GM12801 (cell line): ENCODE measurements at regions not wholly inside any gene's neighbourhood (a gene's known extent, or its start where the extent isn't known, plus 50 kb on each side); places are given as distances from the start of the nearest gene placed in this dataset.

Source experiments
- CTCF ChIP-seq: IDR thresholded peaks from one replicate; pipeline ENCODE4 v1.5.1; 2011; ENCODE audit warnings: control low read depth; ENCODE audit not compliant: insufficient read length; ENCODE audit errors: extremely low read depth

GRCh38 chr3:20380295-20380694 lies 194.3 kb upstream of the SGO1 start:
- TF ChIP-seq CTCF, result no peak

GRCh38 chr3:20378315-20378714 lies 192.3 kb upstream of the SGO1 start:
- TF ChIP-seq CTCF, result no peak

- TF ChIP-seq CTCF, result no peak
Observed at GRCh38 chr3:20376665-20377217, 190.7 kb upstream of the SGO1 start.

- no peak for TF ChIP-seq CTCF
Observed at GRCh38 chr3:20375302-20375701, 189.3 kb upstream of the SGO1 start.

GRCh38 chr3:20361000-20361399 lies 175.0 kb upstream of the SGO1 start:
- TF ChIP-seq CTCF, result no peak

- TF ChIP-seq CTCF, result no peak
Observed at GRCh38 chr3:20353286-20353685, 167.3 kb upstream of the SGO1 start.

GRCh38 chr3:20352546-20353179 lies 166.7 kb upstream of the SGO1 start:
- TF ChIP-seq CTCF, result no peak
